ENCODE measurements at regions not wholly inside any gene's neighbourhood (a gene's known extent, or its start where the extent isn't known, plus 50 kb on each side); places are given as distances from the start of the nearest gene placed in this dataset.

GRCh38 chr13:71249011-71249410, 618.0 kb downstream of the DACH1 start:
- no peak for TF ChIP-seq ZNF8 (CRISPR knock-in tag; IDR thresholded peaks at IDR 0.05)
- no peak for TF ChIP-seq ISL1 (CRISPR knock-in tag; IDR thresholded peaks at IDR 0.05)
- TF ChIP-seq RARB (CRISPR knock-in tag; IDR thresholded peaks at IDR 0.05): no peak
- TF ChIP-seq, protein P1, sequence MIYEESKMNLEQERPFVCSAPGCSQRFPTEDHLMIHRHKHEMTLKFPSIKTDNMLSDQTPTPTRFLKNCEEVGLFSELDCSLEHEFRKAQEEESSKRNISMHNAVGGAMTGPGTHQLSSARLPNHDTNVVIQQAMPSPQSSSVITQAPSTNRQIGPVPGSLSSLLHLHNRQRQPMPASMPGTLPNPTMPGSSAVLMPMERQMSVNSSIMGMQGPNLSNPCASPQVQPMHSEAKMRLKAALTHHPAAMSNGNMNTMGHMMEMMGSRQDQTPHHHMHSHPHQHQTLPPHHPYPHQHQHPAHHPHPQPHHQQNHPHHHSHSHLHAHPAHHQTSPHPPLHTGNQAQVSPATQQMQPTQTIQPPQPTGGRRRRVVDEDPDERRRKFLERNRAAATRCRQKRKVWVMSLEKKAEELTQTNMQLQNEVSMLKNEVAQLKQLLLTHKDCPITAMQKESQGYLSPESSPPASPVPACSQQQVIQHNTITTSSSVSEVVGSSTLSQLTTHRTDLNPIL (CRISPR knock-in tag; IDR thresholded peaks at IDR 0.05; ENCODE audit: low read depth): no peak
- no peak for TF ChIP-seq TOX (CRISPR knock-in tag; IDR thresholded peaks at IDR 0.05; ENCODE audit: borderline replicate concordance)
- no peak for TF ChIP-seq OSR1 (CRISPR knock-in tag; IDR thresholded peaks at IDR 0.05)
- no peak for TF ChIP-seq PATZ1 (CRISPR knock-in tag; IDR thresholded peaks at IDR 0.05; ENCODE audit: borderline replicate concordance)
- TF ChIP-seq BACH2 (CRISPR knock-in tag; IDR thresholded peaks at IDR 0.05; ENCODE audit: borderline replicate concordance): no peak
- no peak for TF ChIP-seq ARNTL (CRISPR knock-in tag; IDR thresholded peaks at IDR 0.05; ENCODE audit: borderline replicate concordance, low read depth)

All from SK-N-SH treated with all-trans-retinoic acid at 6 μM for 48 hours (cell line).